ENCODE measurements at regions not wholly inside any gene's neighbourhood (a gene's known extent, or its start where the extent isn't known, plus 50 kb on each side); places are given as distances from the start of the nearest gene placed in this dataset.

- TF ChIP-seq GABPA (IDR thresholded peaks at IDR 0.05 in 1 of 2, conservative IDR thresholded peaks at IDR 0.05 in 1 of 2) (no peak), YY1 (IDR thresholded peaks at IDR 0.05) (no peak), NR2F2 (IDR thresholded peaks at IDR 0.05) (no peak), SP1 (IDR thresholded peaks at IDR 0.05) (no peak), HNF4G (IDR thresholded peaks at IDR 0.05) (no peak), HNF4A (conservative IDR thresholded peaks at IDR 0.05) (no peak), RXRA (IDR thresholded peaks at IDR 0.05) (no peak), FOXA2 (IDR thresholded peaks at IDR 0.05) (no peak), EGR1 (IDR thresholded peaks at IDR 0.05; ENCODE audit: low read depth in 2 of 2) (no peak), FOXA1 (IDR thresholded peaks at IDR 0.05) (no peak), TAF1 (conservative IDR thresholded peaks at IDR 0.05) (no peak), RAD21 (IDR thresholded peaks at IDR 0.05) (no peak)
- TF ChIP-seq, protein P1, sequence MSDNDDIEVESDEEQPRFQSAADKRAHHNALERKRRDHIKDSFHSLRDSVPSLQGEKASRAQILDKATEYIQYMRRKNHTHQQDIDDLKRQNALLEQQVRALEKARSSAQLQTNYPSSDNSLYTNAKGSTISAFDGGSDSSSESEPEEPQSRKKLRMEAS (IDR thresholded peaks at IDR 0.05) = no peak
- TF ChIP-seq, protein P2, sequence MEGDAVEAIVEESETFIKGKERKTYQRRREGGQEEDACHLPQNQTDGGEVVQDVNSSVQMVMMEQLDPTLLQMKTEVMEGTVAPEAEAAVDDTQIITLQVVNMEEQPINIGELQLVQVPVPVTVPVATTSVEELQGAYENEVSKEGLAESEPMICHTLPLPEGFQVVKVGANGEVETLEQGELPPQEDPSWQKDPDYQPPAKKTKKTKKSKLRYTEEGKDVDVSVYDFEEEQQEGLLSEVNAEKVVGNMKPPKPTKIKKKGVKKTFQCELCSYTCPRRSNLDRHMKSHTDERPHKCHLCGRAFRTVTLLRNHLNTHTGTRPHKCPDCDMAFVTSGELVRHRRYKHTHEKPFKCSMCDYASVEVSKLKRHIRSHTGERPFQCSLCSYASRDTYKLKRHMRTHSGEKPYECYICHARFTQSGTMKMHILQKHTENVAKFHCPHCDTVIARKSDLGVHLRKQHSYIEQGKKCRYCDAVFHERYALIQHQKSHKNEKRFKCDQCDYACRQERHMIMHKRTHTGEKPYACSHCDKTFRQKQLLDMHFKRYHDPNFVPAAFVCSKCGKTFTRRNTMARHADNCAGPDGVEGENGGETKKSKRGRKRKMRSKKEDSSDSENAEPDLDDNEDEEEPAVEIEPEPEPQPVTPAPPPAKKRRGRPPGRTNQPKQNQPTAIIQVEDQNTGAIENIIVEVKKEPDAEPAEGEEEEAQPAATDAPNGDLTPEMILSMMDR (IDR thresholded peaks at IDR 0.05; ENCODE audit: low read depth, low read length, missing input control) = no peak
- TF ChIP-seq, protein P3, sequence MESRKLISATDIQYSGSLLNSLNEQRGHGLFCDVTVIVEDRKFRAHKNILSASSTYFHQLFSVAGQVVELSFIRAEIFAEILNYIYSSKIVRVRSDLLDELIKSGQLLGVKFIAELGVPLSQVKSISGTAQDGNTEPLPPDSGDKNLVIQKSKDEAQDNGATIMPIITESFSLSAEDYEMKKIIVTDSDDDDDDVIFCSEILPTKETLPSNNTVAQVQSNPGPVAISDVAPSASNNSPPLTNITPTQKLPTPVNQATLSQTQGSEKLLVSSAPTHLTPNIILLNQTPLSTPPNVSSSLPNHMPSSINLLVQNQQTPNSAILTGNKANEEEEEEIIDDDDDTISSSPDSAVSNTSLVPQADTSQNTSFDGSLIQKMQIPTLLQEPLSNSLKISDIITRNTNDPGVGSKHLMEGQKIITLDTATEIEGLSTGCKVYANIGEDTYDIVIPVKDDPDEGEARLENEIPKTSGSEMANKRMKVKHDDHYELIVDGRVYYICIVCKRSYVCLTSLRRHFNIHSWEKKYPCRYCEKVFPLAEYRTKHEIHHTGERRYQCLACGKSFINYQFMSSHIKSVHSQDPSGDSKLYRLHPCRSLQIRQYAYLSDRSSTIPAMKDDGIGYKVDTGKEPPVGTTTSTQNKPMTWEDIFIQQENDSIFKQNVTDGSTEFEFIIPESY (IDR thresholded peaks at IDR 0.05) = no peak
- TF ChIP-seq, protein P4, sequence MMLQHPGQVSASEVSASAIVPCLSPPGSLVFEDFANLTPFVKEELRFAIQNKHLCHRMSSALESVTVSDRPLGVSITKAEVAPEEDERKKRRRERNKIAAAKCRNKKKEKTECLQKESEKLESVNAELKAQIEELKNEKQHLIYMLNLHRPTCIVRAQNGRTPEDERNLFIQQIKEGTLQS (IDR thresholded peaks at IDR 0.05) = no peak
- TF ChIP-seq, protein P5, sequence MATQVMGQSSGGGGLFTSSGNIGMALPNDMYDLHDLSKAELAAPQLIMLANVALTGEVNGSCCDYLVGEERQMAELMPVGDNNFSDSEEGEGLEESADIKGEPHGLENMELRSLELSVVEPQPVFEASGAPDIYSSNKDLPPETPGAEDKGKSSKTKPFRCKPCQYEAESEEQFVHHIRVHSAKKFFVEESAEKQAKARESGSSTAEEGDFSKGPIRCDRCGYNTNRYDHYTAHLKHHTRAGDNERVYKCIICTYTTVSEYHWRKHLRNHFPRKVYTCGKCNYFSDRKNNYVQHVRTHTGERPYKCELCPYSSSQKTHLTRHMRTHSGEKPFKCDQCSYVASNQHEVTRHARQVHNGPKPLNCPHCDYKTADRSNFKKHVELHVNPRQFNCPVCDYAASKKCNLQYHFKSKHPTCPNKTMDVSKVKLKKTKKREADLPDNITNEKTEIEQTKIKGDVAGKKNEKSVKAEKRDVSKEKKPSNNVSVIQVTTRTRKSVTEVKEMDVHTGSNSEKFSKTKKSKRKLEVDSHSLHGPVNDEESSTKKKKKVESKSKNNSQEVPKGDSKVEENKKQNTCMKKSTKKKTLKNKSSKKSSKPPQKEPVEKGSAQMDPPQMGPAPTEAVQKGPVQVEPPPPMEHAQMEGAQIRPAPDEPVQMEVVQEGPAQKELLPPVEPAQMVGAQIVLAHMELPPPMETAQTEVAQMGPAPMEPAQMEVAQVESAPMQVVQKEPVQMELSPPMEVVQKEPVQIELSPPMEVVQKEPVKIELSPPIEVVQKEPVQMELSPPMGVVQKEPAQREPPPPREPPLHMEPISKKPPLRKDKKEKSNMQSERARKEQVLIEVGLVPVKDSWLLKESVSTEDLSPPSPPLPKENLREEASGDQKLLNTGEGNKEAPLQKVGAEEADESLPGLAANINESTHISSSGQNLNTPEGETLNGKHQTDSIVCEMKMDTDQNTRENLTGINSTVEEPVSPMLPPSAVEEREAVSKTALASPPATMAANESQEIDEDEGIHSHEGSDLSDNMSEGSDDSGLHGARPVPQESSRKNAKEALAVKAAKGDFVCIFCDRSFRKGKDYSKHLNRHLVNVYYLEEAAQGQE (IDR thresholded peaks at IDR 0.05) = no peak
- Histone ChIP-seq H3K27me3 (ENCODE audit: control insufficient read depth in 4 of 4, insufficient read depth in 4 of 4, low read length in 3 of 4) (peaks cover 0 to 7% (median 3%) of the 10 kb centered on the region in 4 donors), H3K9ac (ENCODE audit: low read depth in 1 of 2, low read length in 2 of 2) (no peak overlapping the region), H3K27ac (ENCODE audit: low read depth in 1 of 2, low read length in 2 of 2) (no peak overlapping the region), H3K36me3 (ENCODE audit: control insufficient read depth in 4 of 4, insufficient read depth in 3 of 4, low read depth in 1 of 4, low read length in 3 of 4) (no peaks in the 10 kb centered on the region), H3K4me3 (ENCODE audit: low read depth in 1 of 3, low read length in 3 of 3) (no peak overlapping the region), H3K9me3 (ENCODE audit: control insufficient read depth in 4 of 4, low read length in 3 of 4) (no peaks in the 10 kb centered on the region), H3K4me1 (ENCODE audit: control insufficient read depth in 4 of 4, insufficient read depth in 4 of 4, low read length in 3 of 4) (no peaks in the 10 kb centered on the region)
- no peak for DNase-seq (ENCODE audit: low spot score)
- 58% methylated on average over 4 of the region's 4 CpGs for WGBS
Measured at GRCh38 chr2:94970353-94970752, 55.2 kb upstream of the MAL start.

Measured in liver (tissue), 8 donors.